HG03342 (cell line): ENCODE measurements at regions not wholly inside any gene's neighbourhood (a gene's known extent, or its start where the extent isn't known, plus 50 kb on each side); places are given as distances from the start of the nearest gene placed in this dataset.
"Not testable (repeated sequence)": the region's sequence is repeated elsewhere in the genome, so short reads cannot be mapped to it uniquely, and the experiment has no call there.

Experiments used
- ATAC-seq: cut with Tn5 transposase; IDR thresholded peaks from one replicate; pipeline ENCODE4 v1.9.1; 2021; ENCODE audit warnings: mild to moderate bottlenecking, moderate library complexity; ENCODE audit not compliant: unreplicated experiment

- no peak for ATAC-seq
These were observed 1524.3 kb downstream of the PCDH18 start for GRCh38 chr4:136007991-136008390.

- no peak for ATAC-seq
These were observed 1530.0 kb downstream of the PCDH18 start for GRCh38 chr4:136002316-136002715.

- no peak for ATAC-seq
These were observed 1530.5 kb downstream of the PCDH18 start for GRCh38 chr4:136001791-136002190.

- no peak for ATAC-seq
These were observed 1532.0 kb downstream of the PCDH18 start for GRCh38 chr4:136000246-136000645.

GRCh38 chr4:135994360-135994759 is 1537.9 kb downstream of the PCDH18 start:
- no peak for ATAC-seq

GRCh38 chr4:135976860-135977259 is 1555.4 kb downstream of the PCDH18 start:
- ATAC-seq = no peak

GRCh38 chr4:135966936-135967335 is 1565.4 kb downstream of the PCDH18 start:
- ATAC-seq = peak; percentile 46

- no peak for ATAC-seq
These were observed 1569.3 kb downstream of the PCDH18 start for GRCh38 chr4:135963009-135963408.

GRCh38 chr4:135949931-135950330 is 1582.4 kb downstream of the PCDH18 start:
- no peak for ATAC-seq

- ATAC-seq = no peak
These were observed 1583.5 kb downstream of the PCDH18 start for GRCh38 chr4:135948797-135949196.

- no peak for ATAC-seq
These were observed 1590.6 kb downstream of the PCDH18 start for GRCh38 chr4:135941671-135942070.

GRCh38 chr4:135934026-135934425 is 1598.3 kb downstream of the PCDH18 start:
- no peak for ATAC-seq

GRCh38 chr4:135927651-135928050 is 1604.6 kb downstream of the PCDH18 start:
- no peak for ATAC-seq

GRCh38 chr4:135921081-135921480 is 1611.2 kb downstream of the PCDH18 start:
- no peak for ATAC-seq

- ATAC-seq = no peak
These were observed 1615.3 kb downstream of the PCDH18 start for GRCh38 chr4:135917011-135917410.

- ATAC-seq = no peak
These were observed 1631.3 kb downstream of the PCDH18 start for GRCh38 chr4:135900956-135901355.

- not testable (repeated sequence) for ATAC-seq
These were observed 1662.7 kb upstream of the PABPC4L start for GRCh38 chr4:135864304-135864703.

GRCh38 chr4:135840781-135841180 is 1639.2 kb upstream of the PABPC4L start:
- ATAC-seq = no peak

- no peak for ATAC-seq
These were observed 1638.1 kb upstream of the PABPC4L start for GRCh38 chr4:135839712-135840111.

- ATAC-seq = no peak
These were observed 1637.3 kb upstream of the PABPC4L start for GRCh38 chr4:135838889-135839288.

GRCh38 chr4:135834471-135834870 is 1632.9 kb upstream of the PABPC4L start:
- no peak for ATAC-seq

- ATAC-seq = no peak
These were observed 1631.9 kb upstream of the PABPC4L start for GRCh38 chr4:135833529-135833928.

GRCh38 chr4:135824759-135825296 is 1623.2 kb upstream of the PABPC4L start:
- no peak for ATAC-seq
